NT2/D1 (cell line): ENCODE measurements at regions not wholly inside any gene's neighbourhood (a gene's known extent, or its start where the extent isn't known, plus 50 kb on each side); places are given as distances from the start of the nearest gene placed in this dataset.
"Not testable (repeated sequence)": the region's sequence is repeated elsewhere in the genome, so short reads cannot be mapped to it uniquely, and the experiment has no call there.

ENCODE experiments used
- DNase-seq: peaks from one replicate; pipeline ENCODE4 v3.0.0-alpha.2; 2011; ENCODE audit warnings: low read depth, low spot score
- H3K27me3 ChIP-seq: 2 replicates; pipeline ENCODE4 v1.6.0; 2011; ENCODE audit warnings: mild to moderate bottlenecking; ENCODE audit not compliant: insufficient read length, insufficient read depth
- H3K36me3 ChIP-seq: 2 replicates; pipeline ENCODE4 v1.6.1; 2011; ENCODE audit warnings: mild to moderate bottlenecking, low read length, mixed read lengths; ENCODE audit not compliant: insufficient read depth, insufficient read length
- H3K4me1 ChIP-seq: 2 replicates; pipeline ENCODE4 v1.5.1; 2011; ENCODE audit not compliant: insufficient read depth, insufficient read length
- H3K4me3 ChIP-seq: 2 replicates; pipeline ENCODE4 v1.5.1; 2011; ENCODE audit warnings: low read depth; ENCODE audit not compliant: insufficient read length
- H3K9ac ChIP-seq: 2 replicates; pipeline ENCODE4 v1.6.0; 2011; ENCODE audit warnings: low read depth; ENCODE audit not compliant: insufficient read length
- H3K9me3 ChIP-seq: 2 replicates; pipeline ENCODE4 v1.5.1; 2011; ENCODE audit warnings: mild to moderate bottlenecking, low read length; ENCODE audit not compliant: insufficient read depth
- SUZ12 ChIP-seq: IDR thresholded peaks from 2 replicates; pipeline ENCODE4 v1.6.1; 2011; ENCODE audit not compliant: insufficient read length, insufficient read depth; ENCODE audit errors: extremely low read depth
- YY1 ChIP-seq: IDR thresholded peaks from 2 replicates; pipeline ENCODE4 v1.6.1; 2011; ENCODE audit not compliant: insufficient read length, insufficient read depth
- ZNF274 ChIP-seq: IDR thresholded peaks from 2 replicates; pipeline ENCODE4 v1.6.1; 2011; ENCODE audit warnings: mild to moderate bottlenecking, low read depth, low read length

DNA sequence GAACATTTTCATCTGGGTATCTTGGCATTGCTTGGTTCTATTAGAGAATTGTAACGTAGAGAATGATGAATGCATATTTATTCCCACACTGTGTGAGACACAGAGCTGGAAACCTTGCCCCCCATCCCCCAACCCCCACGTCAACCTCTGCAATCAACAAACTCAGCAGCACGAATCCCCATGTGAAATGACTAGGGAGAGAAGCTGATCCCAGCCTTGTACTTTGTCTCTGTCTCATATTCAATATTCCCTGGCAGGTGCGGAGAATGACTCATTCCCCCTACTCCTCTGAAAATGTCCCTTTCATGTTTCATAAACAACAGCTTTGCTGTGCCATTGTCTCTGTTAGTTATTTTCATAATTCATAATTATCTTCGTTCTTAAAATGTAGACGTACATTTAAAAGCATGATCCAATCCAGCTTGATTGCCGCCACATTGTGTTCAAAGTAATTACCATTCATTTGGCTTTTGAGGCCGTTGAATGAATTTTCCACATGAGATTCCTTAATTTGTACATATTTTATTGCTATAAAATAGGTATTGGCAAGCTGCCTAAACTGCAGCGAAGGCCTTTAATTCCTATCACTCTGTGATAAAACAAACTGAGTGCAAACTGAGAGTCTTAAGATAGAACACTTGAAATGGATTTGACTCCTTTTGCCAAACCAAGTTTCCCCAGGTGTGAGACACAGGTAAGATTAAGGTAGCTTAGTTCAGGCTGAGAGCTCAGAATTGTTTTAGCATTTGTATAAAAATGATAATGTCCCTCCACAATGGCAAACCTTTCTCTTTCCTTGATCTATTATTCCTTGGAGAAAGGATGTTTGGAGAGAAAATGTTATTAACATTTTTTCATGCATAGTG, 920.2 kb downstream of the TYW1 start:
- Histone ChIP-seq H3K9me3 (peaks cover 16% of the 10 kb centered on the region), H3K27me3 (no peaks in the 10 kb centered on the region), H3K4me3 (no peak overlapping the region), H3K4me1 (no peaks in the 10 kb centered on the region), H3K9ac (no peak overlapping the region), H3K36me3 (no peaks in the 10 kb centered on the region)
- TF ChIP-seq YY1 (no peak), SUZ12 (no peak), ZNF274 (no peak)
- DNase-seq: no peak

DNA sequence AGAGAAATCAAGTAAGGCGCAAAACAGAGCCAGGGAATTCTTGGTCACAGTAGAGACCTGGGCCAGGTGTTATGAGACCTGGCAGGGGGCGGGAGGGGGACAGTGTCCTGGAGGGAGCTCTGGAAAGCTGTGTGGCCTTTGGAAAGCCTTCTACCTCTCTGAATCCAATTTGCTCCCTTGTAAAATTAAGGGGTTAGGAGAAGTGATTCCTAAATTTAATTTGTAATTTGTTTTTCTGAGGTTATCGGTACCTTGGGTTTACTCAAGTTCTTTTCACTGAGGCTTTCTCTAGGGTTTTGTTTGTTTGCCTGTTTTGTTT, 920.8 kb downstream of the TYW1 start:
- H3K4me1 ChIP-seq: no peaks in the 10 kb centered on the region
- no peaks in the 10 kb centered on the region for H3K36me3 ChIP-seq
- H3K9me3 ChIP-seq: peaks cover 16% of the 10 kb centered on the region
- no peak overlapping the region for H3K9ac ChIP-seq
- no peak overlapping the region for H3K4me3 ChIP-seq
- no peak for DNase-seq
- no peaks in the 10 kb centered on the region for H3K27me3 ChIP-seq
- TF ChIP-seq ZNF274 (no peak), SUZ12 (no peak), YY1 (no peak)

DNA sequence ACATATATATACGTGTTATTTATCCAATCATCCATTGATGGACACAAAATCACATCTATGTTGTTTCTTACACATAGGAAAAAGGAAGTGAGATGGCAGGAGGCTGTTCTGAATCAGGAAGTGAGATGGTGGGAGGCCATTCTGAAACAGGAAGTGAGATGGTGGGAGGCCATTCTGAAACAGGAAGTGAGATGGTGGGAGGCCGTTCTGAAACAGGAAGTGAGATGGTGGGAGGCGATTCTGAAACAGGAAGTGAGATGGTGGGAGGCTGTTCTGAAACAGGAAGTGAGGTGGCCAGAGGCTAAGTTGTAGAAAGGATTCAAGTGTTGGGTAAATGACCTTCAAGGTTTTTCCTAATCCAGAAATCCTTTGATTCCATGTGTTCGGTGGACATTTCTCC, 921.5 kb downstream of the TYW1 start:
- H3K4me3 ChIP-seq: no peak overlapping the region
- no peaks in the 10 kb centered on the region for H3K27me3 ChIP-seq
- no peaks in the 10 kb centered on the region for H3K4me1 ChIP-seq
- DNase-seq: no peak
- no peak overlapping the region for H3K9ac ChIP-seq
- H3K36me3 ChIP-seq: no peaks in the 10 kb centered on the region
- TF ChIP-seq ZNF274 (no peak), YY1 (no peak), SUZ12 (no peak)
- peaks cover 16% of the 10 kb centered on the region for H3K9me3 ChIP-seq

DNA sequence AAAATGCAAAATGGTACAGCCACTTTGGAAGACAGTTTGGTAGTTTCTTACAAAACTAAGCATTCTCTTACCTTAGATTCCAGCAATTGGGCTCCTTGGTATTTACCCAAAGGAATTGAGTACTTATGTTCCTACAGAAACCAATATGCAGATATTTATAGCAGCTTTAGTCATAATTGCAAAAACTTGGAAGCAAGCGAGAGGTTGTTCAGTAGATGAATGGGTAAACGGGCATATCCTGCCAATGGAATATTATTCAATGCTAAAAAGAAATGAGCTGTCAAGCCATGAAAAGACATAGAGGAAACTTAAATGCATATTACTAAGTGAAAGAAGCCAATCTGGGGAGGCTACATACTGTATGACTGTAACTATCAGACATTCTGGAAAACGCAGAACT, 926.7 kb downstream of the TYW1 start:
- DNase-seq: no peak
- H3K9me3 ChIP-seq: peaks cover 12% of the 10 kb centered on the region
- no peak for TF ChIP-seq ZNF274
- no peak for TF ChIP-seq SUZ12
- no peak for TF ChIP-seq YY1
- no peaks in the 10 kb centered on the region for H3K4me1 ChIP-seq
- H3K27me3 ChIP-seq: no peaks in the 10 kb centered on the region
- no peaks in the 10 kb centered on the region for H3K36me3 ChIP-seq
- no peak overlapping the region for H3K4me3 ChIP-seq
- H3K9ac ChIP-seq: no peak overlapping the region

DNA sequence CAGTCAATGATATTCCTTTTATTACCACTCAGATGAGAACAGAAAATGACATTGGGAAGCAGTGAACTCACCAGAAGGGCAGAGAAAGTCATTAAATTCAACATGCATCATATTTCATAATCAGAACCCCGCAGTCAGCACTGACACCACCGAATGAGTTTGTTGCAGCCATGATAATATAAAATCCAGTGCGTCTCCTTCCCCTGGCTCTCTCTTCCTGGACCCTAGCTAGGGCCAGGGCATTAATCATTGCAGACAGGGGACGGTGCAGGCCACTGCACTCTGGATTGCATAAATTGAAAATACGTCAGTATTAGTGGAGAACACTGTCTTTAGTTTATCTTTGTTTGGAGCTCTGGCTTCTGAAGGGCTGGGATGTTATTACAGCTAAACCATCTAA, 931.5 kb downstream of the TYW1 start:
- no peak for TF ChIP-seq ZNF274
- no peak for TF ChIP-seq YY1
- TF ChIP-seq SUZ12: no peak
- no peaks in the 10 kb centered on the region for H3K9me3 ChIP-seq
- H3K9ac ChIP-seq: no peak overlapping the region

DNA sequence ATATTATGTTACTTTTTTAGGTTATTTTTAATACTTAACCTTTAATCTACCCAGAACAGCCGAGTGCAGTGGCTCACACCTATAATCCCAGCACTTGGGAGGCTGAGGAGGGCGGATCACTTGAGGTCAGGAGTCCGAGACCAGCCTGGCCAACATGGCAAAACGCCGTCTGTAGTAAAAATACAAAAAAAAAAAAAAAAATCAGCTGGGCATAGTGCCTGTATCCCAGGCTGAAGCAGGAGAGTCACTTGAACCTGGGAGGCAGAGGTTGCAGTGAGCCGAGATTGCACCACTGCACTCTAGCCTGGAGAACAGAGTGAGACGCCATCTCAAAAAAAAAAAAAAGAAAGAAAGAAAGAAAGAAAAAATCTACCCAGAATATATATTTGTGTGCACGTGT, 939.8 kb downstream of the TYW1 start:
- H3K4me1 ChIP-seq, H3K9ac ChIP-seq, H3K36me3 ChIP-seq, H3K9me3 ChIP-seq, H3K27me3 ChIP-seq, H3K4me3 ChIP-seq, DNase-seq: not testable (repeated sequence)

More for the DNA sequence above, 931.5 kb downstream of the TYW1 start:
- no peak for DNase-seq
- Histone ChIP-seq H3K4me1 (no peaks in the 10 kb centered on the region), H3K4me3 (no peak overlapping the region), H3K36me3 (no peaks in the 10 kb centered on the region), H3K27me3 (no peaks in the 10 kb centered on the region)

DNA sequence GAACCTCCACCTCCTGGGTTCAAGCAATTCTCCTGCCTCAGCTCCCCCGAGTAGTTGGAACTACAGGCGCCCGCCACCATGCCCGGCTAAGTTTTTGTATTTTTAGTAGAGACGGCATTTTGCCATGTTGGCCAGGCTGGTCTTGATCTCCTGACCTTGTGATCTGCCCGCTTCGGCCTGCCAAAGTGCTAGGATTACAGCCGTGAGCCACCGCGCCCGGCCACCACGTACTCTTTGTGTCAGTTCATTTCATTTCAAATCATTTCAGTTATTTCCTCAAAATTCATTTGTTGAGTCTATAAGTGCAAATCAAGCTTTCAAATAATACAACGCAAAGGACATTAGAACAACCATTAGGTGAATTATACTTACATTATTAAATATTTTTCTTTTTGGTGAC, 943.8 kb downstream of the TYW1 start:
- no peak overlapping the region for H3K9ac ChIP-seq
- no peak overlapping the region for H3K4me3 ChIP-seq
- H3K9me3 ChIP-seq: no peaks in the 10 kb centered on the region
- H3K27me3 ChIP-seq: no peaks in the 10 kb centered on the region
- no peaks in the 10 kb centered on the region for H3K4me1 ChIP-seq
- H3K36me3 ChIP-seq: no peaks in the 10 kb centered on the region
- no peak for DNase-seq
- TF ChIP-seq YY1 (no peak), SUZ12 (no peak), ZNF274 (no peak)

DNA sequence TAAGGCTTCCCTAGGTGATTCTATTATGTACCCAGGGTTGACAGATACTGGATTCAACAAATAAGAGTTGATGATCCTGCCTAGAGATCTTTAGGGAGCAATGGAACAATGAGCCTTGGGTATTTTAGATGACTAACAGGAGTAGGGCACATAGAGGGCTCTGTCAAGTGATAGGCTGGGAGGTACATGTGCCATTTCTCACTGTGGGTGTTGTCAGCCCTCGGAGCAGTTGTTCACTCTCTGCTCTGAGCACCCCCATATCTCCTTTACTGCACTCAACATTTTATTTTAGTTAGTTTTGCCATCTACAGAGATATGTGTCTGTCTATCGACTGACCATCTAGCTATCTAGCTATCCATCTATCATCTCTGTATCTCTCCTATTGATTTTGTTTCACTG, 950.6 kb downstream of the TYW1 start:
- H3K4me1 ChIP-seq: no peaks in the 10 kb centered on the region
- H3K36me3 ChIP-seq: no peaks in the 10 kb centered on the region
- DNase-seq: no peak
- H3K27me3 ChIP-seq: no peaks in the 10 kb centered on the region
- H3K9me3 ChIP-seq: no peaks in the 10 kb centered on the region
- no peak overlapping the region for H3K4me3 ChIP-seq
- no peak overlapping the region for H3K9ac ChIP-seq
- TF ChIP-seq SUZ12: no peak
- no peak for TF ChIP-seq YY1
- TF ChIP-seq ZNF274: no peak
